SJSA1 (cell line): ENCODE measurements at regions not wholly inside any gene's neighbourhood (a gene's known extent, or its start where the extent isn't known, plus 50 kb on each side); places are given as distances from the start of the nearest gene placed in this dataset.

ENCODE experiments used
- DNase-seq, 2 experiments: peaks; one replicate each; pipeline ENCODE4 v3.0.0-alpha.2; 2015 to 2020; ENCODE audit warnings: low spot score in 2 of 2, low read depth in 1 of 2
- H3K27ac ChIP-seq: fragments of 250-450 bp; sonication (Bioruptor Pico); 2 replicates; pipeline ENCODE4 v1.5.1; 2020; ENCODE audit warnings: mild to moderate bottlenecking, moderate library complexity
- H3K27me3 ChIP-seq: fragments of 250-450 bp; sonication (Bioruptor Pico); replicated peaks from 2 replicates; pipeline ENCODE4 v1.5.1; 2020; ENCODE audit warnings: mild to moderate bottlenecking, moderate library complexity
- H3K36me3 ChIP-seq: fragments of 250-450 bp; sonication (Bioruptor Pico); 2 replicates; pipeline ENCODE4 v1.5.1; 2020; ENCODE audit warnings: mild to moderate bottlenecking
- H3K4me1 ChIP-seq: fragments of 250-450 bp; sonication (Bioruptor Pico); replicated peaks from 2 replicates; pipeline ENCODE4 v1.6.1; 2021; ENCODE audit warnings: mild to moderate bottlenecking
- H3K4me3 ChIP-seq: fragments of 250-450 bp; sonication (Bioruptor Pico); 2 replicates; pipeline ENCODE4 v1.5.1; 2020; ENCODE audit warnings: mild to moderate bottlenecking
- H3K9me3 ChIP-seq: fragments of 250-450 bp; sonication (Bioruptor Pico); replicated peaks from 2 replicates; pipeline ENCODE4 v1.5.1; 2020; ENCODE audit warnings: mild to moderate bottlenecking

GRCh38 chr4:184922301-184922700 is 96.0 kb upstream of the HELT start:
- no peak for DNase-seq
- Histone ChIP-seq H3K27me3 (no peaks in the 10 kb centered on the region), H3K4me3 (no peak overlapping the region), H3K4me1 (no peaks in the 10 kb centered on the region), H3K27ac (no peak overlapping the region), H3K36me3 (no peaks in the 10 kb centered on the region), H3K9me3 (no peaks in the 10 kb centered on the region)

DNA sequence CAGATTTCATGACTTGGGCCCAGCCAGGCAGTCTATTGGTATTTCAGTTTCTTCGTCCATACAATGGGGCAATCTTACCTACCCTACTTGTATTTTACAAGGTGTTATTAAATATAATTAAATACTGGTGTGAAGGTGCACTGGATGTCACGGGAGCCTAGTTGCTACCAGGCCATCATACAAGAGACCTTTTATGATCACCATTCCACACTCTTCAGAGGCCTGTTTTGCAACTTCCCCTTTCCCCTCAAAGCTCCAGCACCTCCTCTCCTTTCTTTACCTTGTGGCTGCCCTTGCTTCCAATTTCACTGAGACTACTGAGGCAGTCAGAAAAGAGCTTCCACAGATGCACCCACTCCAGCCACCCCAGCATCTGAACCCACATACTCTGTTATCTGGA is 93.8 kb upstream of the HELT start:
- H3K4me3 ChIP-seq = no peak overlapping the region
- no peak for DNase-seq
- no peaks in the 10 kb centered on the region for H3K9me3 ChIP-seq
- H3K27ac ChIP-seq = no peak overlapping the region
- no peaks in the 10 kb centered on the region for H3K27me3 ChIP-seq
- no peaks in the 10 kb centered on the region for H3K4me1 ChIP-seq
- H3K36me3 ChIP-seq = no peaks in the 10 kb centered on the region

GRCh38 chr4:184929476-184929875 is 88.8 kb upstream of the HELT start:
- Histone ChIP-seq H3K27me3 (no peaks in the 10 kb centered on the region), H3K9me3 (no peaks in the 10 kb centered on the region), H3K4me1 (no peaks in the 10 kb centered on the region), H3K27ac (no peak overlapping the region), H3K36me3 (no peaks in the 10 kb centered on the region), H3K4me3 (no peak overlapping the region)
- DNase-seq = no peak

GRCh38 chr4:184930026-184930425 is 88.3 kb upstream of the HELT start:
- DNase-seq = no peak
- Histone ChIP-seq H3K9me3 (no peaks in the 10 kb centered on the region), H3K4me3 (no peak overlapping the region), H3K27ac (no peak overlapping the region), H3K4me1 (no peaks in the 10 kb centered on the region), H3K36me3 (no peaks in the 10 kb centered on the region), H3K27me3 (no peaks in the 10 kb centered on the region)

- no peak for DNase-seq
- no peak overlapping the region for H3K4me3 ChIP-seq
- no peak overlapping the region for H3K27ac ChIP-seq
These were observed 85.9 kb upstream of the HELT start for GRCh38 chr4:184932343-184932742.

DNA sequence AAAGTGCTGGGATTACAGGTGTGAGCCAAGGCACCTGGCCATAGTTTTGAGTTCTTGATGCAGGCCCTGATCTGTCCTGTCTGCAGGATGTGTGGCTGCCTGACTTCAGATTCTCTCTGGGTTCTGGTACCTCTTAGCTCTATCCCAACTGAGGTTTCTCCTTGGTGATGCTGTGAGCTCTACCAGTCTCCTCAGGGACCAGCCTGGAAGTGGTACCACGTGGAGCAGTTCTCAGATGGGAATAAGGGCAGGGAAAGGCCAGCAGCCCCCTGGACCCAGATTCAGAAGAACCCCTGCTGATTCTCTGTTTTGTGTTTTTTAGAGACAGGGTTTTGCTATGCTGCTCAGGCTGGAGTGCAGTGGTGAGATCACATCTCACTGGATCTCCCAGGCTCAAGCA is 85.0 kb upstream of the HELT start:
- H3K27me3 ChIP-seq = no peaks in the 10 kb centered on the region
- no peak overlapping the region for H3K27ac ChIP-seq
- no peaks in the 10 kb centered on the region for H3K4me1 ChIP-seq
- no peak overlapping the region for H3K4me3 ChIP-seq
- H3K9me3 ChIP-seq = no peaks in the 10 kb centered on the region
- H3K36me3 ChIP-seq = no peaks in the 10 kb centered on the region
- DNase-seq = no peak

More at GRCh38 chr4:184932343-184932742, 85.9 kb upstream of the HELT start:
- H3K36me3 ChIP-seq = no peaks in the 10 kb centered on the region
- H3K27me3 ChIP-seq = no peaks in the 10 kb centered on the region
- no peaks in the 10 kb centered on the region for H3K4me1 ChIP-seq
- no peaks in the 10 kb centered on the region for H3K9me3 ChIP-seq

DNA sequence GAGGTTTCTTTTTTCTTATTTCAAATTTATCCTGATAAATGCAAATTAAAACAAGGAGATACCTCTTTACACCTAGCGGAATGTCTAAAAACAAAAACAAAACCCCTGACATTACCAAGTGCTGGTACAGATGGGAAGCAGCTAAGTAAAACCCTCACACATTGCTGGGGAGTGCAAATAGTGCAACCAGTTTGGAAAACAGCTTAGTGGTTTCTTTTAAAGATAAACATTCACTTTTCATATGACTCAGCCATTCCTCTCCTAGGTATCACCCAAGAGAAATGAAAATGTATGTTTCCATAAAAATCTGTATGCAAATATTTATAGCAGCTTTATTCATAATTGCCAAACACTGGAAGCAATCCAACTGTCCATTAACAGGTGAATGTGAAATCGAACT is 84.1 kb upstream of the HELT start:
- H3K4me1 ChIP-seq = no peaks in the 10 kb centered on the region
- no peak overlapping the region for H3K27ac ChIP-seq
- H3K27me3 ChIP-seq = no peaks in the 10 kb centered on the region
- no peaks in the 10 kb centered on the region for H3K36me3 ChIP-seq
- no peak overlapping the region for H3K4me3 ChIP-seq
- DNase-seq = no peak
- H3K9me3 ChIP-seq = no peaks in the 10 kb centered on the region

DNA sequence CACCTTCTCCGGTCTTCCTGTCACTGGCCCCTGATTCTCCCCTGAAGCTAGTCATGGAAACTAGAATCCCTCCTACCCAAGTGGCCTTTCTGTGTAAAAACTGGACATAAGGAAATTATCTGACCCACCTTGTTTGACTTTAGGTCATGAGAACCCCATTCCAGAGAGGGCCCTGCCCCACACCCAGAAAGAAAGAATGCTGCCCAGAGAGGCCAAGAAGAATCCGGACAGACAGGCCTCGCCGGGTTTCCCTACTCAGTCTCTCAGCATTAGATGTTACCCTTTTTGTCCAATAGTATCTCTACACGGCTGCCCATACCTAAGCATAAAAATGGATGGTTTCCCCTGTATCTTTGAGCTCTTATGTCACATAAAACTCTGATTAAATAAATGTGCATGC is 83.3 kb upstream of the HELT start:
- Histone ChIP-seq H3K36me3 (no peaks in the 10 kb centered on the region), H3K9me3 (no peaks in the 10 kb centered on the region), H3K4me1 (no peaks in the 10 kb centered on the region), H3K4me3 (no peak overlapping the region), H3K27ac (no peak overlapping the region), H3K27me3 (no peaks in the 10 kb centered on the region)
- no peak for DNase-seq

DNA sequence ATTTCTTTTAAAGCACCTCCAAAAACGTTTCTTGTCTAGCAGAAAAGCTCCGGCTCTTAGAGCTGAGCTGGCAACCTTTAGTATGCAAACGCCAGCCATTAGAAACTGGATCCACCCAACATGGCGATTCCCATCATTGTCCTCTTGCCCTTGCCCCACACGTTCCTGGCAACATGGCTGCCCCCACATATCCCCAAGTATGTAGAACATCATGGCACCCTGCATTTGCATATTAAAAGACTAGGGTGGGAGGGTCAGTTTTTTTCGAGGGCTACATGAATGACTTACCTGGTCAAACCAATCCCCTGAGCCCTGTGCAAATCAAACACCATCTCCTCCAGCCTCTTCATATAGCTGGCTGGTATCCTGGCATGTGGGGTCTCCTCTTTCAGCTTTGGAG is 82.2 kb upstream of the HELT start:
- DNase-seq = no peak
- H3K36me3 ChIP-seq = no peaks in the 10 kb centered on the region
- no peaks in the 10 kb centered on the region for H3K27me3 ChIP-seq
- no peaks in the 10 kb centered on the region for H3K4me1 ChIP-seq
- no peak overlapping the region for H3K4me3 ChIP-seq
- no peaks in the 10 kb centered on the region for H3K9me3 ChIP-seq
- no peak overlapping the region for H3K27ac ChIP-seq

- no peak overlapping the region for H3K27ac ChIP-seq
- H3K27me3 ChIP-seq = no peaks in the 10 kb centered on the region
- no peak overlapping the region for H3K4me3 ChIP-seq
- H3K4me1 ChIP-seq = no peaks in the 10 kb centered on the region
- DNase-seq = no peak
- H3K9me3 ChIP-seq = no peaks in the 10 kb centered on the region
- H3K36me3 ChIP-seq = no peaks in the 10 kb centered on the region
These were observed 81.1 kb upstream of the HELT start for GRCh38 chr4:184937030-184937710.

GRCh38 chr4:184937745-184938144 is 80.5 kb upstream of the HELT start:
- Histone ChIP-seq H3K27me3 (no peaks in the 10 kb centered on the region), H3K9me3 (no peaks in the 10 kb centered on the region), H3K4me3 (no peak overlapping the region), H3K27ac (no peak overlapping the region), H3K4me1 (no peaks in the 10 kb centered on the region), H3K36me3 (no peaks in the 10 kb centered on the region)
- DNase-seq = no peak

GRCh38 chr4:184938871-184939270 is 79.4 kb upstream of the HELT start:
- H3K9me3 ChIP-seq = no peaks in the 10 kb centered on the region
- no peaks in the 10 kb centered on the region for H3K4me1 ChIP-seq
- H3K27ac ChIP-seq = no peak overlapping the region
- no peaks in the 10 kb centered on the region for H3K27me3 ChIP-seq
- no peak for DNase-seq
- no peak overlapping the region for H3K4me3 ChIP-seq
- no peaks in the 10 kb centered on the region for H3K36me3 ChIP-seq

GRCh38 chr4:184939978-184940377 is 78.3 kb upstream of the HELT start:
- Histone ChIP-seq H3K27ac (no peak overlapping the region), H3K4me1 (no peaks in the 10 kb centered on the region), H3K36me3 (no peaks in the 10 kb centered on the region), H3K9me3 (no peaks in the 10 kb centered on the region), H3K4me3 (no peak overlapping the region), H3K27me3 (no peaks in the 10 kb centered on the region)
- no peak for DNase-seq

DNA sequence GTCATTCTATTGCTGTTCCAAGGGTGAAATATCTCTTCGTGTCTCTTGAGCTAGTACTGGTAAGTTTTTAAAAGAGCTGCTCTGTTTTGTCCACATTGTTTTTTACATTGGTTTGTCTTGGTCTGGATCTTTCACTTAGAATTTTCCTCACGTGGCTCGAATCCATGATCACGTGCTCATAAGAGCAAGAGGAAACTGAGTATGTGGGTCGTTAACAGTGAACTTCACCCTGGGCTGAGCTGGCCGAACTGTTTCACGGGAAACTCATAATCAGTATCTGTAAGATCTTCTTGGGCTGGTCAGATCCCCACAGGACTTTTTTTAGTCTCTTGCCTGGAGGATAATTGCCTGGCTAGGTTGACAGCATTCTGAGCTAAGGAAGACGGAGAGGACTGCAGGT is 77.8 kb upstream of the HELT start:
- no peak overlapping the region for H3K27ac ChIP-seq
- no peaks in the 10 kb centered on the region for H3K36me3 ChIP-seq
- H3K27me3 ChIP-seq = 0 out of 2 replicates have a peak, but pooled peaks cover under 1% of the 10 kb centered on the region
- H3K4me1 ChIP-seq = no peaks in the 10 kb centered on the region
- H3K9me3 ChIP-seq = no peaks in the 10 kb centered on the region
- H3K4me3 ChIP-seq = no peak overlapping the region
- no peak for DNase-seq
